ENCODE measurements at regions not wholly inside any gene's neighbourhood (a gene's known extent, or its start where the extent isn't known, plus 50 kb on each side); places are given as distances from the start of the nearest gene placed in this dataset.

DNA sequence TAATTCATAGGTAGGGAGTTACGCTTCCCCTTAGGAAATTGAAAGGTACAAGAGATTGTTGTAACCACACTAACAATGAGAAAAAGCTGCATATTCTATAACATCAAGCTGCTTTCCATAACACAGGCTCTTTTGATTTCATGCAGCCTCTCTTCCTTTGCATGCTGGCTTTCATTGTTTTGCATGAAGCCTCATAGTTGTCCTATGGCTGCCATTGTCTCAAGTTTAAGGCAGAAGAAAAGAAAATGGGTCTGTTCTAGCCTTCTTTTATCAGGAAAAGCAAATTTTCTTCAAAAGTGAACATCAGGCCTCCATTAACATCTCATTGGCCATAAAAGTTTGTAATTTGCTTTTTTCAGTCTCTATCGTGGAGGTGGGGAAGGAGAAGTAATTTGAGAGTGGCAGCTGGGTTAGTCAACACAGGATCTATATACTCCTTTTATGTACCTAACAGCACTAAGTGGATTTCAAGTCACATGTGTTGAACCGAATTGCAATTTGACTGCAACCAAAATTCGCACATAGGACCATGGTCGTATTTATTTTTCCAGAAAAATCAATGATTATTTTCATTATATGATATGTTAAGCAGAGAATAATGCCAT lies 248.5 kb upstream of the RND3 start:
- Histone ChIP-seq H3K27me3 (no peaks in the 10 kb centered on the region), H3K4me1 (no peaks in the 10 kb centered on the region), H3K36me3 (no peaks in the 10 kb centered on the region), H3K4me3 (no peak overlapping the region), H3K9me3 (no peaks in the 10 kb centered on the region), H3K27ac (no peak overlapping the region)
- TF ChIP-seq, protein P1, sequence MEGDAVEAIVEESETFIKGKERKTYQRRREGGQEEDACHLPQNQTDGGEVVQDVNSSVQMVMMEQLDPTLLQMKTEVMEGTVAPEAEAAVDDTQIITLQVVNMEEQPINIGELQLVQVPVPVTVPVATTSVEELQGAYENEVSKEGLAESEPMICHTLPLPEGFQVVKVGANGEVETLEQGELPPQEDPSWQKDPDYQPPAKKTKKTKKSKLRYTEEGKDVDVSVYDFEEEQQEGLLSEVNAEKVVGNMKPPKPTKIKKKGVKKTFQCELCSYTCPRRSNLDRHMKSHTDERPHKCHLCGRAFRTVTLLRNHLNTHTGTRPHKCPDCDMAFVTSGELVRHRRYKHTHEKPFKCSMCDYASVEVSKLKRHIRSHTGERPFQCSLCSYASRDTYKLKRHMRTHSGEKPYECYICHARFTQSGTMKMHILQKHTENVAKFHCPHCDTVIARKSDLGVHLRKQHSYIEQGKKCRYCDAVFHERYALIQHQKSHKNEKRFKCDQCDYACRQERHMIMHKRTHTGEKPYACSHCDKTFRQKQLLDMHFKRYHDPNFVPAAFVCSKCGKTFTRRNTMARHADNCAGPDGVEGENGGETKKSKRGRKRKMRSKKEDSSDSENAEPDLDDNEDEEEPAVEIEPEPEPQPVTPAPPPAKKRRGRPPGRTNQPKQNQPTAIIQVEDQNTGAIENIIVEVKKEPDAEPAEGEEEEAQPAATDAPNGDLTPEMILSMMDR (IDR thresholded peaks at IDR 0.05) = no peak
- 79 to 81% methylated on average over 5 of the region's 5 CpGs for WGBS, 2 donors
- intact Hi-C loops (cut with DNase I) = no loop called here
- no peak for DNase-seq

GRCh38 chr2:150733051-150733618 lies 245.7 kb upstream of the RND3 start:
- H3K9me3 ChIP-seq = no peaks in the 10 kb centered on the region
- H3K36me3 ChIP-seq = no peaks in the 10 kb centered on the region
- TF ChIP-seq, protein P1 (IDR thresholded peaks at IDR 0.05) = no peak
- no peak for TF ChIP-seq POLR2A (IDR thresholded peaks at IDR 0.05)
- DNase-seq = no peak
- no peak overlapping the region for H3K4me3 ChIP-seq
- WGBS, 2 donors = 65 to 86% methylated on average over 4 of the region's 4 CpGs
- no peaks in the 10 kb centered on the region for H3K27me3 ChIP-seq
- no peak overlapping the region for H3K27ac ChIP-seq
- intact Hi-C loops (cut with DNase I) = no loop called here
- no peaks in the 10 kb centered on the region for H3K4me1 ChIP-seq

GRCh38 chr2:150732491-150732890 lies 245.0 kb upstream of the RND3 start:
- H3K27ac ChIP-seq = no peak overlapping the region
- no peaks in the 10 kb centered on the region for H3K4me1 ChIP-seq
- intact Hi-C loops (cut with DNase I) = no loop called here
- no peaks in the 10 kb centered on the region for H3K36me3 ChIP-seq
- WGBS, 2 donors = 35 to 52% methylated on average over 1 of the region's 1 CpG
- no peak for DNase-seq
- TF ChIP-seq, protein P1 (IDR thresholded peaks at IDR 0.05) = no peak
- no peak for TF ChIP-seq POLR2A (IDR thresholded peaks at IDR 0.05)
- no peaks in the 10 kb centered on the region for H3K27me3 ChIP-seq
- no peak overlapping the region for H3K4me3 ChIP-seq
- no peaks in the 10 kb centered on the region for H3K9me3 ChIP-seq

DNA sequence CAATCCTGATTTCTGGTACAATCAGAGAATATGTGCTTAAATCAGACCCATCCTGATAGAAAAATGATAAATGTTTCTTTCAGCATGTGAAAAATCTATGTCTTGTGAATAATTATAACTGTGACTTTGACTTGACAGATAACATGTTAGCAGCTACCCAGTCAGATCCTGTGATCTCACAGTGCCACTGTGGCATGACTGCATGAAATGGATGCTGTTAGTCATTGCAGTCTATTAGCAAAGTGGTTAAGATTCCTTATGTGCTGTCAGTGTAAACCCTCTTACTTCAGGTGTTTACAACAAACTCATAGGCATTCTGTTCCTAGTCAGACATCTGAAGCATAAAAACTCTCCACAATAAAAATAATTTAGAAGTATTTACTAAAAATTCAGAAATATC lies 244.6 kb upstream of the RND3 start:
- Histone ChIP-seq H3K4me1 (no peaks in the 10 kb centered on the region), H3K4me3 (no peak overlapping the region), H3K27me3 (no peaks in the 10 kb centered on the region), H3K36me3 (no peaks in the 10 kb centered on the region), H3K9me3 (no peaks in the 10 kb centered on the region), H3K27ac (no peak overlapping the region)
- no peak for DNase-seq
- TF ChIP-seq, protein P1 (IDR thresholded peaks at IDR 0.05) = no peak
- TF ChIP-seq POLR2A (IDR thresholded peaks at IDR 0.05) = no peak
- intact Hi-C loops (cut with DNase I) = no loop called here

- Histone ChIP-seq H3K36me3 (no peaks in the 10 kb centered on the region), H3K27ac (no peak overlapping the region), H3K27me3 (no peaks in the 10 kb centered on the region), H3K9me3 (no peaks in the 10 kb centered on the region), H3K4me3 (no peak overlapping the region), H3K4me1 (no peaks in the 10 kb centered on the region)
- 69 to 78% methylated on average over 4 of the region's 4 CpGs for WGBS, 2 donors
- TF ChIP-seq, protein P1 (IDR thresholded peaks at IDR 0.05) = no peak
- no peak for TF ChIP-seq POLR2A (IDR thresholded peaks at IDR 0.05)
- DNase-seq = no peak
- intact Hi-C loops (cut with DNase I) = no loop called here
Measured at GRCh38 chr2:150729495-150729955, 242.1 kb upstream of the RND3 start.

Measured in esophagus squamous epithelium (tissue), 5 donors.